HG02885 (cell line): ENCODE measurements at regions not wholly inside any gene's neighbourhood (a gene's known extent, or its start where the extent isn't known, plus 50 kb on each side); places are given as distances from the start of the nearest gene placed in this dataset.

ENCODE experiments used
- ATAC-seq: cut with Tn5 transposase; IDR thresholded peaks from one replicate; pipeline ENCODE4 v1.9.1; 2021; ENCODE audit warnings: mild to moderate bottlenecking; ENCODE audit not compliant: unreplicated experiment, poor library complexity

- ATAC-seq: no peak
Measured at GRCh38 chr5:53358794-53359193, 121.6 kb upstream of the FST start.

GRCh38 chr5:53359916-53360517 is 120.4 kb upstream of the FST start:
- no peak for ATAC-seq

- ATAC-seq: no peak
Measured at GRCh38 chr5:53360811-53361210, 119.6 kb upstream of the FST start.

GRCh38 chr5:53361708-53362107 is 118.7 kb upstream of the FST start:
- ATAC-seq: no peak

GRCh38 chr5:53362521-53362941 is 117.9 kb upstream of the FST start:
- ATAC-seq: no peak

GRCh38 chr5:53364061-53364460 is 116.4 kb upstream of the FST start:
- ATAC-seq: no peak

GRCh38 chr5:53366245-53366644 is 114.2 kb upstream of the FST start:
- no peak for ATAC-seq

- ATAC-seq: no peak
Measured at GRCh38 chr5:53367727-53368126, 112.7 kb upstream of the FST start.

GRCh38 chr5:53368516-53368915 is 111.9 kb upstream of the FST start:
- ATAC-seq: no peak

- no peak for ATAC-seq
Measured at GRCh38 chr5:53368966-53369605, 111.3 kb upstream of the FST start.

GRCh38 chr5:53369681-53370080 is 110.7 kb upstream of the FST start:
- no peak for ATAC-seq

GRCh38 chr5:53373451-53374158 is 106.8 kb upstream of the FST start:
- ATAC-seq: no peak

GRCh38 chr5:53376853-53377252 is 103.6 kb upstream of the FST start:
- ATAC-seq: no peak

GRCh38 chr5:53378190-53378589 is 102.2 kb upstream of the FST start:
- no peak for ATAC-seq

- no peak for ATAC-seq
Measured at GRCh38 chr5:53378590-53379247, 101.7 kb upstream of the FST start.

- no peak for ATAC-seq
Measured at GRCh38 chr5:53386341-53386740, 94.1 kb upstream of the FST start.

- ATAC-seq: no peak
Measured at GRCh38 chr5:53389093-53389492, 91.3 kb upstream of the FST start.

- peak; percentile 89 for ATAC-seq
Measured at GRCh38 chr5:53392073-53392472, 88.4 kb upstream of the FST start.

GRCh38 chr5:53394808-53395207 is 85.6 kb upstream of the FST start:
- ATAC-seq: no peak

GRCh38 chr5:53397141-53397757 is 83.2 kb upstream of the FST start:
- ATAC-seq: no peak

- no peak for ATAC-seq
Measured at GRCh38 chr5:53397845-53398244, 82.6 kb upstream of the FST start.
